ENCODE measurements at regions not wholly inside any gene's neighbourhood (a gene's known extent, or its start where the extent isn't known, plus 50 kb on each side); places are given as distances from the start of the nearest gene placed in this dataset.

DNA sequence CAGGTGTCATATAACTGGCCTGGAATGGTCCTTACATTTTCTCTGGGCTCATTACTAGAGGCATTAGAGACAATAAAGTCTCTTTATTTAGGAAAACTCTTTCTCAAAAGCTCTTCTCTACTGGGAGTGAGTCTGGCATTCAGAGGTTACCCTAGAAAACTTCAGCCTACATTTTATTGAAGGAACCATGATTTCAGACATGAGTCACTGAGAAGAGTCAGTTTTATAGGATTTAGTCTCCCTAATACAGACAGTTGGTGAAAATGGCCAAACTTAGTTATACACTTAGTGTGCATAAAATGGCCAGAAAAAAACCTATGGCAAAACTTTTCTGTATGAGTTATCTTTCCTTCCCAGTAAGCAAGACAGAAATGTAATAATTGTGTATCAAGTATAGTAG is 689.4 kb downstream of the ZEB2 start:
- Histone ChIP-seq H3K27me3 (ENCODE audit: control insufficient read depth in 2 of 2, insufficient read depth in 2 of 2, low read length in 2 of 2) (no peaks in the 10 kb centered on the region), H3K4me2 (replicated peaks; ENCODE audit: extremely low read depth, low read length, poor library complexity, severe bottlenecking) (no peak overlapping the region), H2AFZ (ENCODE audit: insufficient read depth, low read depth, low read length, poor library complexity, severe bottlenecking) (no peak overlapping the region), H3K27ac (ENCODE audit: low read depth in 1 of 2, low read length in 2 of 2) (no peak overlapping the region), H3K4me3 (replicated peaks in 1 of 3; ENCODE audit: low read depth in 2 of 3, low read length in 3 of 3) (no peak overlapping the region), H3K36me3 (replicated peaks in 1 of 2; ENCODE audit: control insufficient read depth in 1 of 2, insufficient read depth in 2 of 2, low read length in 2 of 2) (no peaks in the 10 kb centered on the region), H3K9ac (ENCODE audit: insufficient read depth, low read length, poor library complexity, severe bottlenecking) (no peak overlapping the region), H4K20me1 (ENCODE audit: insufficient read depth, low read length) (no peaks in the 10 kb centered on the region), H3K79me2 (ENCODE audit: insufficient read depth, low read length) (no peaks in the 10 kb centered on the region), H3K4me1 (ENCODE audit: control insufficient read depth in 1 of 2, insufficient read depth in 2 of 2, low read length in 2 of 2) (no peaks in the 10 kb centered on the region), H3K9me3 (replicated peaks in 1 of 2; ENCODE audit: control insufficient read depth in 1 of 2, insufficient read depth in 1 of 2, low read length in 2 of 2) (no peaks in the 10 kb centered on the region)
- DNase-seq = no peak
- TF ChIP-seq, protein P1, sequence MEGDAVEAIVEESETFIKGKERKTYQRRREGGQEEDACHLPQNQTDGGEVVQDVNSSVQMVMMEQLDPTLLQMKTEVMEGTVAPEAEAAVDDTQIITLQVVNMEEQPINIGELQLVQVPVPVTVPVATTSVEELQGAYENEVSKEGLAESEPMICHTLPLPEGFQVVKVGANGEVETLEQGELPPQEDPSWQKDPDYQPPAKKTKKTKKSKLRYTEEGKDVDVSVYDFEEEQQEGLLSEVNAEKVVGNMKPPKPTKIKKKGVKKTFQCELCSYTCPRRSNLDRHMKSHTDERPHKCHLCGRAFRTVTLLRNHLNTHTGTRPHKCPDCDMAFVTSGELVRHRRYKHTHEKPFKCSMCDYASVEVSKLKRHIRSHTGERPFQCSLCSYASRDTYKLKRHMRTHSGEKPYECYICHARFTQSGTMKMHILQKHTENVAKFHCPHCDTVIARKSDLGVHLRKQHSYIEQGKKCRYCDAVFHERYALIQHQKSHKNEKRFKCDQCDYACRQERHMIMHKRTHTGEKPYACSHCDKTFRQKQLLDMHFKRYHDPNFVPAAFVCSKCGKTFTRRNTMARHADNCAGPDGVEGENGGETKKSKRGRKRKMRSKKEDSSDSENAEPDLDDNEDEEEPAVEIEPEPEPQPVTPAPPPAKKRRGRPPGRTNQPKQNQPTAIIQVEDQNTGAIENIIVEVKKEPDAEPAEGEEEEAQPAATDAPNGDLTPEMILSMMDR (IDR thresholded peaks at IDR 0.05) = no peak
- Mint-ChIP-seq H3K9me3 (peaks cover 0 to 3% (median 0%) of the 10 kb centered on the region in 7 donors), H3K36me3 (no peaks in the 10 kb centered on the region), H3K27ac (no peak overlapping the region), H3K27me3 (ENCODE audit: low read depth in 3 of 3) (no peaks in the 10 kb centered on the region), H3K4me1 (no peaks in the 10 kb centered on the region), H3K4me3 (no peak overlapping the region)
- intact Hi-C loops (cut with micrococcal nuclease) = no loop called here

DNA sequence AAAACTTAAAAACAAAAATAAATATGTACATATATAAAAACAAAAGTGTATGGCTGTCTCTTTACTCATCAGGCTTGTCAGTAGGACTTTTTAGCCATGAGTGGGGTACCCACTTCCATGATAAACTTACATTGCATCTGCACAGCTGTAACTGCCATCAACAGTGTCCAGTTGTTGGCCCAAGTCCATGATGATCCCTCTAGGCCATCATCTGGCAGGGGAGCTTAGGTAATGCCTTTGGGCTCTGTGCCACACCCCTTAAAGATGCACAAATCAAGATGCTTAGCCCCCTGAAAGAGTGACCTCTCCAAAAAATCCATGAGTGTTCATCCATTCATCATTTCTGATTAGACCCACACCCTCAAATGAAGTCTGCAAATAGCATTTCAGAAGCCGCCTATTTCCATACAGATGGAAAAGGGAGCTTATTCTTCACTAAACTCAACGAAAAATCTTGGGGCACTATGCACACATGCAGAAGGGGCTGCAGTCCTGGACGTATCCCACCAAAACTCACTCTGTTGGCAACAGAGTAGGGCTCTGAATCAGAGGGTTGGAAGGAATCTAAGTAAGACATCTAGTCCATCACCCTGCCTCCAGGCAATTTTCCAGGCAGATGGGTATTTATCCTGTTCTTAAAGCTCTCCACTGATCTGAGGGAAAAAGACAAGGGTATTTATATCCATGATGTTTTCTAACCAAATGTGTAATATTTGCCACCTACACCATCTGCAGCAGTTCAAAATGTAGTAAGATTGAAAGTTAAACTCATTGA is 691.0 kb downstream of the ZEB2 start:
- no peak overlapping the region for H2AFZ ChIP-seq (ENCODE audit: insufficient read depth, low read depth, low read length, poor library complexity, severe bottlenecking)
- no peaks in the 10 kb centered on the region for H3K9me3 ChIP-seq (replicated peaks in 1 of 2; ENCODE audit: control insufficient read depth in 1 of 2, insufficient read depth in 1 of 2, low read length in 2 of 2)
- H3K9ac ChIP-seq (ENCODE audit: insufficient read depth, low read length, poor library complexity, severe bottlenecking) = no peak overlapping the region
- H3K27me3 ChIP-seq (ENCODE audit: control insufficient read depth in 2 of 2, insufficient read depth in 2 of 2, low read length in 2 of 2) = no peaks in the 10 kb centered on the region
- no CpG with 5 or more reads among the region's 3 CpGs for WGBS (ENCODE audit: insufficient coverage)
- no peaks in the 10 kb centered on the region for H3K79me2 ChIP-seq (ENCODE audit: insufficient read depth, low read length)
- Mint-ChIP-seq H3K4me3 (no peak overlapping the region), H3K27ac (no peak overlapping the region), H3K36me3 (no peaks in the 10 kb centered on the region), H3K9me3 (peaks cover 0 to 3% (median 0%) of the 10 kb centered on the region in 7 donors), H3K27me3 (ENCODE audit: low read depth in 3 of 3) (no peaks in the 10 kb centered on the region), H3K4me1 (no peaks in the 10 kb centered on the region)
- H4K20me1 ChIP-seq (ENCODE audit: insufficient read depth, low read length) = no peaks in the 10 kb centered on the region
- intact Hi-C loops (cut with micrococcal nuclease) = no loop called here
- H3K4me1 ChIP-seq (ENCODE audit: control insufficient read depth in 1 of 2, insufficient read depth in 2 of 2, low read length in 2 of 2) = no peaks in the 10 kb centered on the region
- no peak overlapping the region for H3K4me3 ChIP-seq (replicated peaks in 1 of 3; ENCODE audit: low read depth in 2 of 3, low read length in 3 of 3)
- no peaks in the 10 kb centered on the region for H3K36me3 ChIP-seq (replicated peaks in 1 of 2; ENCODE audit: control insufficient read depth in 1 of 2, insufficient read depth in 2 of 2, low read length in 2 of 2)
- no peak for DNase-seq
- no peak overlapping the region for H3K4me2 ChIP-seq (replicated peaks; ENCODE audit: extremely low read depth, low read length, poor library complexity, severe bottlenecking)
- TF ChIP-seq, protein P1 (IDR thresholded peaks at IDR 0.05) = no peak
- H3K27ac ChIP-seq (ENCODE audit: low read depth in 1 of 2, low read length in 2 of 2) = no peak overlapping the region

Data from CD14-positive monocyte (primary cell).